NOMO-1 treated with dmso at 0.1 percent for 144 hours (cell line): ENCODE measurements at regions not wholly inside any gene's neighbourhood (a gene's known extent, or its start where the extent isn't known, plus 50 kb on each side); places are given as distances from the start of the nearest gene placed in this dataset.
"Not testable (repeated sequence)": the region's sequence is repeated elsewhere in the genome, so short reads cannot be mapped to it uniquely, and the experiment has no call there.

Source experiments
- DNase-seq: peaks from one replicate; lab custom pipeline; 2025; ENCODE audit not compliant: unreplicated experiment; lab: John Stamatoyannopoulos, UW

- no peak for DNase-seq
Observed at GRCh38 chr3:64393193-64393592, 167.9 kb upstream of the PRICKLE2 start.

DNA sequence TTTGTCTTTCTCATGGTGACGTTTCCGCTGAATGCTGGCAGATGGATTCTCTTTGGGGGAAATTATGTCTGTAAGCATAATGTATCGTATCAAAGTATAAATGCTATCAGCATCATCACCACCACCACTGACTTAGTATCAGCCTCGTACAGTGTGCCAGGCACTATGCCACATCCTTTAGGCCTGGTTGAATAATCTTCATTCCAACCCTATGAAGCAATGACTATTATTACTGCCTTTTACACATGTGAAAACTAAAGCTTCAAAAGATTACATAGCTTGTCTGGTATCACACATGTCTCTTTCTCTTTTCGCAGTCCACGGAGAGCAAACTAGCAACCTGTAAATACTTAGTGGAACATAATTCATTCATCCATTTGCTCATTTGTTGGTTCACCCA, 166.7 kb upstream of the PRICKLE2 start:
- no peak for DNase-seq

- DNase-seq: no peak
Observed at GRCh38 chr3:64390893-64391292, 165.6 kb upstream of the PRICKLE2 start.

- DNase-seq: no peak
Observed at GRCh38 chr3:64388886-64389285, 163.6 kb upstream of the PRICKLE2 start.

DNA sequence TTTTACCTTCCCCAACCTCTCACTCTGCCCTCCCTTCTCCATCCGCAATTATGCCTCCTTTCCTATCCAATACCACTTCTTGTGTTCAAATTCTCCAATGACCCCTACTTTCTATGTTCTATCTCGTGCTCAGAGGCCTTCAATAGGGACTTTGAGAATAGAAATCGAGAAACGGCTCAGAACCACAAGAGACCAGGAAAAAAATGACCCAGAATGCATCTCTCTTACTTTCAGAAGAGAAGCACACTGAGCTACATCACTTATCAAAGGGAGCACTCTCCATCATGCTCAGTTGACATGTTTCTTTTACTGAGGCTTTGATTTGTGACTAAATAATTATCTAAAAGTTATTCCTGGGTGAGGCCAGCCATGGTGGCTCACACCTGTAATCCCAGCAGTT, 162.4 kb upstream of the PRICKLE2 start:
- DNase-seq: no peak

DNA sequence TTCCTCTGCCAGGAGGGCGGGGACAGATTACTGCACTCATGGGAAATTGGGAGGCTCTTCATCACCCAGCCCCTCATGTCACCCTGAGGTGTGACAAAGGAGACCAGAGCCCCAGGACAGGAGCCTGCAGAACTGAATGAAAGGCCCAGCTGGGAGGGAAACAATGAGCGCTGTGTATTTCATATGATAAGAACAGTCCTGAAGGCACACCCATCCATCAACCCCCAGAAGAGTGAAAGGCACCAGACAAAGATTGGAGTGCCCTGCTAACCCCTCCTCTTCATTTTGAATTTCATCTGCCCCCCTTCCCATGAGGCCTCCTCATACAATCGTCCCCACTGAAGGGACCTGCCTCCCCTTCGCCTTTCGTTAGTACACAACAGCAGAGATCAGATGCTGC, 160.0 kb upstream of the PRICKLE2 start:
- DNase-seq: no peak

DNA sequence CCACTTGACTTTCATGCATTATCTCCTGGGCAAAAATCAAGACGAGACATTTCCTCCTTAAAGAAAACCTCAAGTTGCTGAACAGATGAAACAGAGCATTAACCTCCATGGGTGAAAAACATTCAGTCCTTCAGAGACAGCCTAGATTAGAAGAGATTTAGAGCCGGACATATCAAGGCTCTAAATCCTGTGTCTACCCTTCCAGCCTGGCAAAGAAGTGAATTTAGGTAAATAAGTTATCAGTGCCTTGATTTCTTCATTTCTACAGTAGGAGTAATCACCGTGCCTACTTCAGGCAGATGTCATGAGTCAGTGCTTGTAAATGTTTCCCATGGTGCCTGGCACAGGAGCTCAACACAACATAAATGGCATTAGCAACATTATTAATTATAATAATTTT, 159.3 kb upstream of the PRICKLE2 start:
- no peak for DNase-seq

DNA sequence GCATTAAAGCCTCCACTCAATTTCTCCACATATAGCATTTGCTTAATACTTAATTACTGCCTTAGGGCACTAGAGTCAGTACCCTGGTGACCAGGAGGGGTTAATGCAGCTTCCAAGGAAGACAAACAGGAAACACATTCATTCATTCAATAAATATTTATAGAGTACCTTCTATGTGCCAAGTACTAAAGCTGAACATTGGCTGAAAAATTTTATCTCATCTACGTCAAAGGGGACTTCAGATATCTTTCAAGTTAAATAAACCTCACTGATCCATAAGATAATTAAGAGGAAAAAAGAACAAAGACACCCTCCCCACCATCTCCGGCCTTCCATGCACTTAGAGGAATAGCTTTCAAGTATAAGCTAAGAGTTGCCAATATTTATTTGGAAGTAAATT, 156.9 kb upstream of the PRICKLE2 start:
- DNase-seq: no peak

DNA sequence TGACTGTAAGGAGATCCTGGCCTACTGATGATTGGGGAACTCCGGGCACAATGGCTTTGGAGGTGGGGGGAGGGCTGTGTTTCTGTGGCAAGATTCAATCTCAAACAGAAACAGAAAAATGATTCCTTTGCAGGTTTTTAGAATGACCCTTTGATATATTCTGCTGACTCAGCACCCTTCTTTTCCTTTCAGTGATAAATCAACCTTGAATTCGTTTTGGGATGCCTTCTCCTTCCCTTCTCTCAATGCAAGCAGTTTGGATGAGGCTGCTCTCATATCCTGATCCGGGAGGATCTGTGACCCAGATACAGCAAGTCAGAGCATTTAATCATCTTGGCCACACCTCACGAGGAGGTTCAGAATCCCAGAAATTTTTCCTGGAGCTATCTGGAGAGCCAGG, 156.1 kb upstream of the PRICKLE2 start:
- no peak for DNase-seq

GRCh38 chr3:64380546-64380945, 155.3 kb upstream of the PRICKLE2 start:
- DNase-seq: no peak

- no peak for DNase-seq
Observed at GRCh38 chr3:64379221-64379620, 154.0 kb upstream of the PRICKLE2 start.

DNA sequence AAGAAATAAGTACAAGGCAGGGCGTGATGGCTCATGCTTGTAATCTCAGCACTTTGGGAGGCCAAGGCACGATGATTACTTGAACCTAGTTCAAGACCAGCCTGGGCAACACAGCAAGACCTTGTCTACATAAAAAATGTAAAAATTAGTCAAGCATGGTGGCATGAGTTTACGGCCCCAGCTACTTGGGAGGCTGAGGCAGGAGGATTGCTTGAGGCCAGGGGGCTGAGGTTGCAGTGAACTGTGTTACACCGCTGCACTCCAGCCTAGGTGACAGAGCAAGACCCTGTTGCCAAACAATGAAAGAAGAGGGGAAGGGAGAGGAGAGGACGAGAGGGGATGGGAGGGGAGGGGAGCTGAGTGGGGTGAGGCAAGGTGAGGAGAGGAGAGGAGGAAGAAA, 152.7 kb upstream of the PRICKLE2 start:
- no peak for DNase-seq

DNA sequence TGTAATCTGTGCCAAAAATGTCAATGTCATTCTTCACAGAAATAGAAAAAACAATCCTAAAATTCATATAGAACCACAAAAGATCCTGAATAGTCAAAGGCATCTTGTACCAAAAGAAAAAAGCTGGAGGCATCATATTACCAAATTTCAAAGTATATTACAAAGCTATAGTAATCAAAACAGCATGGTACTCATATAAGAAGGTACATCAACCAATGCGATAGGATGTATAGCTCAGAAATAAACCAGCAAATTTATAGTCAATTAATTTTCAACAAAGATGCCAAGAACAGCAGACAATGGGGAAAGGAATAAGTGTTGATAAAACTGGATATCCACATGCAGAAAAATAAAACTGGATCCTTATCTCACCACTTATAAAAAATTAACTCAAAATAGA, 150.5 kb upstream of the PRICKLE2 start:
- DNase-seq: no peak

- no peak for DNase-seq
Observed at GRCh38 chr3:64369390-64369789, 144.1 kb upstream of the PRICKLE2 start.

DNA sequence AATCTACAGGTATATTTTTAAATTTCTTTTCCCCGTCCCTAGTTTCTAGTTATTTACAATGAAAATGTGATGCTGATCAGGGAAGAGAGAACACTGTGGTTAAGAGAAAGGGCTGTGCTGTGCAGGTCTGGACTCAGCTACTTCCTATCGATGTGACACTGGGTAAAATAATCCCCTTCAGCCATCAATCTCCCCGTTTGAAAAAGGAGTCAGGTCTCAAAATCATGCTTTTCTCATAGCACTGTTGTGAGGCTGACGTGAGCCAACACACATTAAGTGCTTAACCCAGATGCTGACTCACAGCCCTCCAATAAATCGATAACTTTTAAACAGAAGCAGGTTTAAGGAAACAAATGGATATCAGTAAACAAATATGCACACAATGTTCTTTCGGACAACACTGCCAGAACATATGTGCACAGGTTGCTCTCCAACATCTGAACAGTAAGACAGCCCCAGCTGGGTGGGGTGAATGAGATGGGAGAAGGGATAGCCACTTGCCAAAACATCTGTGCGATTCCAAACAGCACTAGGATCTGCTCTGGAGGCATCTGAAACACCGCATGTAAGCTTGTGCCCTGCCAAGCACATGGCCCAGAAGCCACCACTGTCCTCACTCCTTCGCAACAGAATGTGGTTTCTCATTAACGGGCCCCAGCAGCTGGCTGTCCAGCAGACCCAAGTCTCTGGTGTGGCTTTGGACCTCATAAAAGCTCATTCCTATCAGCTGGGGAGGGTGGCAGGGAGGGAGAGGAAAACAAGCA, 143.2 kb upstream of the PRICKLE2 start:
- DNase-seq: no peak

- no peak for DNase-seq
Observed at GRCh38 chr3:64365877-64366276, 140.6 kb upstream of the PRICKLE2 start.

DNA sequence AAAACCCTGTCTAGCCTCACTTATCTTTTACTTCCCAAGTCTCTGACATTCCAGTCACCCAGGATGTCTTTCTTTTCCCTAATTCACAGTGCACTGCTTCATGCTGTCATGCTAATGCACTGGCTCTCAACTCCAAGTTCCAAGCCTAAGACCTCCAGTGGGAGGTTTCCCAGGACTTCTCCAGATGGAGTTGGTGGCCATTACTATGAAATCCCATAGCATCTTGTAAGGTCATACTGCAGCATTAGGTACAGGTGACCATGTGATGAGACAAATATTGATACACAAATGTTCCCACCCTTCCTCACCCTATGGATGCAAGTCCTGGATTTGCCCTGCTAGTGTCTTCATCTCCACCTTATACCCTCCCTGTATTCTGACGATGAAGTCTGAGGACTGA, 138.6 kb upstream of the PRICKLE2 start:
- no peak for DNase-seq

DNA sequence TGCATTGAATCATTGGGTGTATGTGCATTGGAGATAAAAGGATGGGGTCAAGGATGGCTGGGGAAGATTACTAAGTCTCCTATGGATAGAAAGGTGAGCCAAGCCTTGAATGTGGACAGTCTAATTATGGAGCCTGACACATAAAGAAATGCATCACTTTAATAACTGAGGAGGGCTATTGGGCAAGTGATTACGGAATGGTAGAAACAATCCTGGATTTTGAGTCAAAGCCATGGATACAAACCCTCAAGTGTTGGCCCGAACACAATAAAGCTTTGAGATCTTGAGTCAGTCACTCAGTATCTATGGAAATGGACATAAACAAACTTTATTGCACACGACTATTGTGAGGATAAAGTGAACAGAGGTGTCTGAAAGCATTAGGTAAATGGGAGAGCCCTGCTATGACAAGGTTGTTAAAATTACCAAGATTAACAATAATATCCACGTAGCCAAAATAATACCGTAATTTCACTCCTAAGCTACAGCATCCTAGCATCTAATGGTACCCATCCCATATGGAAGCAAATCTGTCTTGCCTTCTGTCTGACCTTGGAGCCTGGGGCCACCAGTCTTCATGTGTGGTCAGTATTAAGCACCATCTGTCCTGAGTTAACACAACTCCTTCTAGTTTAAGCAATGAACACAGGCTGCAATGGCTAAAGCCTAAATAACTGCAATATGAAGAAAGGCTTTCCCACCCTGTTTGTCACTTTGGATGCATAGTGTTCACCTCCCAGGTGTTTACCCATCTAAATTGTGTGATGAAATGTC, 136.9 kb upstream of the PRICKLE2 start:
- no peak for DNase-seq

DNA sequence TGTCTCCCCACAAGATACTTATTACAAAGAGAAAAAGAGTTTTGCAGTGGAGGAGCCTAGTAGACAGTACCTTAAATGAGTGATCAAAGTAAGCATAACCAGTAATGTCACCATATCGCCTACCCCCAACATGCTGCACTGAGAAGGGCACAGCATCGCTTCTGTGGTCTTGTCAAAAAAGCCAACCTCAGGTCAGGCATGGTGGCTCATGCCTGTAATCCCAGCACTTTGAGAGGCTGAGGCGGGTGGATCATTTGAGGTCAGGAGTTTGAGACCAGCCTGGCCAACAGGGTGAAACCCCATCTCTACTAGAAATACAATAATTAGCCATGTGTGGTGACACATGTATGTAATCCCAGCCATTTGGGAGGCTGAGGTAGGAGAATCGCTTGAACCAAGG, 135.8 kb upstream of the PRICKLE2 start:
- not testable (repeated sequence) for DNase-seq

- no peak for DNase-seq
Observed at GRCh38 chr3:64360280-64360679, 135.0 kb upstream of the PRICKLE2 start.

DNA sequence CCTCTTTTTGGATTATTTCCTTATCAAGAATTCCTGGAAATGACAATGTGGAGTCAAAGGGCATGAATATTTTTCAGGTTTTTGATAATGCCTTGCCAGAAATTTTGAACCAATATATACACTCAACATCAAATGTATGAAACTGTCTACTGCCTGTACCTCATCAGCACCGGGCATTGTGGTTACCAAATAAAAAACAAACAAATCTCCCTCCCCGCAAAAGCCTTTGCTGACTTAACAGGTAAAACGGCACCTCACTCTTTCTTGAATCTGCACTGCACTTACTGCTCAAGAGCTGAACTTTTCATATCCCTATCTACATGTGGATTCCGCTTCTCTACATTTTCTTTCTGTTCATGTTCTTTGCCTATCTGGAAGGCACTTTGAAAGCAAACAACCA, 134.5 kb upstream of the PRICKLE2 start:
- no peak for DNase-seq

DNA sequence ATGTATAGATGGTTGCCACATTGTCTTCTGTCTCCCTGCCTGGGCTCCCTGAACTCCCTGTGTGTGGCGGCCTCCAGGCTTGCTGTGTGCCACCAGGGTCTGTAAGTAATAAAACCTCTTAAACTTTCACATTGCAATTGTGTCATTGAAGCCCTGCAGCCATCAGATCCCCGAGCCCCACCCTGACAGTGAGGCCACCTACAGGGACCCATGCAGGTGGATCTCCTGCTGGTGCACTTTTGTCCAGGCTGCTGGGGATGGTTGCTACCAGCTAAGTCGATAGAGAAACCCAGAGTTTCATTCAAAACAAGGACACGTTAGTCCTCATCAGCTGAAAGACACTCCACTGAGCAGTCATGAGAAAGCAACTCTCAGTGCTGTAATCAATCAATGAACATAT, 133.6 kb upstream of the PRICKLE2 start:
- no peak for DNase-seq

- no peak for DNase-seq
Observed at GRCh38 chr3:64358176-64358575, 132.9 kb upstream of the PRICKLE2 start.
